Mesenchymal stem cell (in vitro differentiated cells and primary cell): ENCODE measurements at regions not wholly inside any gene's neighbourhood (a gene's known extent, or its start where the extent isn't known, plus 50 kb on each side); places are given as distances from the start of the nearest gene placed in this dataset.

Experiments
- DNase-seq: peaks from one replicate; pipeline ENCODE4 v3.0.0-alpha.2; 2013
- H2AFZ ChIP-seq: one replicate; pipeline ENCODE4 v1.6.1; 2013; ENCODE audit warnings: low read depth, mild to moderate bottlenecking, control low read depth, inconsistent platforms, low read length, moderate library complexity
- H2AK5ac ChIP-seq: 2 replicates; pipeline ENCODE4 v1.6.1; 2013; ENCODE audit warnings: low read length, moderate library complexity, mild to moderate bottlenecking, inconsistent platforms; ENCODE audit not compliant: severe bottlenecking
- H2BK120ac ChIP-seq: one replicate; pipeline ENCODE4 v1.6.1; 2013; ENCODE audit warnings: low read depth, mild to moderate bottlenecking, inconsistent platforms, low read length, moderate library complexity
- H2BK12ac ChIP-seq, 2 experiments: one replicate each; pipeline ENCODE4 v1.6.1; 2013; ENCODE audit warnings: inconsistent platforms in 2 of 2, low read length in 2 of 2, mild to moderate bottlenecking in 2 of 2, moderate library complexity in 2 of 2, control low read depth in 1 of 2
- H2BK15ac ChIP-seq: one replicate; pipeline ENCODE4 v1.6.1; 2013; ENCODE audit warnings: mild to moderate bottlenecking, low read depth, inconsistent platforms; ENCODE audit not compliant: poor library complexity, severe bottlenecking
- H2BK5ac ChIP-seq: 2 replicates; pipeline ENCODE4 v1.6.1; 2013; ENCODE audit warnings: low read depth, mild to moderate bottlenecking, low read length, control low read depth, inconsistent platforms; ENCODE audit not compliant: poor library complexity, severe bottlenecking
- H3K14ac ChIP-seq, 2 experiments: one replicate each; pipeline ENCODE4 v1.6.1; 2013; ENCODE audit warnings: inconsistent platforms in 2 of 2, low read length in 2 of 2, control low read depth in 1 of 2, mild to moderate bottlenecking in 1 of 2, moderate library complexity in 1 of 2
- H3K18ac ChIP-seq, 2 experiments: one replicate each; pipeline ENCODE4 v1.6.1; 2013; ENCODE audit warnings: inconsistent platforms in 2 of 2, low read length in 2 of 2, control low read depth in 1 of 2, low read depth in 1 of 2, mild to moderate bottlenecking in 1 of 2
- H3K23ac ChIP-seq, 2 experiments: one replicate each; pipeline ENCODE4 v1.6.1; 2013; ENCODE audit warnings: inconsistent platforms in 2 of 2, low read length in 2 of 2, mild to moderate bottlenecking in 2 of 2, moderate library complexity in 2 of 2, control low read depth in 1 of 2
- H3K27ac ChIP-seq: 2 replicates; pipeline ENCODE4 v1.5.1; 2013; ENCODE audit warnings: mild to moderate bottlenecking, moderate library complexity, low read length, control low read depth, inconsistent platforms; ENCODE audit not compliant: poor library complexity, severe bottlenecking
- H3K27me3 ChIP-seq, 2 experiments: 2 replicates each; pipeline versions ENCODE4 v1.6.1 to v1.7.0; 2013; ENCODE audit warnings: low read length in 2 of 2, mild to moderate bottlenecking in 2 of 2, moderate library complexity in 2 of 2, control low read depth in 1 of 2, inconsistent platforms in 1 of 2; ENCODE audit not compliant: control insufficient read depth in 1 of 2, insufficient read depth in 1 of 2
- H3K36me3 ChIP-seq, 2 experiments: 2 replicates each; pipeline versions ENCODE4 v1.6.1 to v1.7.0; 2013; ENCODE audit warnings: low read length in 2 of 2, control low read depth in 1 of 2, inconsistent platforms in 1 of 2, low read depth in 1 of 2, mild to moderate bottlenecking in 1 of 2; ENCODE audit not compliant: insufficient read depth in 2 of 2, control insufficient read depth in 1 of 2
- H3K4ac ChIP-seq, 2 experiments: one replicate each; pipeline ENCODE4 v1.6.1; 2013; ENCODE audit warnings: inconsistent platforms in 2 of 2, low read length in 2 of 2, mild to moderate bottlenecking in 2 of 2, moderate library complexity in 2 of 2, control low read depth in 1 of 2, low read depth in 1 of 2
- H3K4me1 ChIP-seq: 2 replicates; pipeline ENCODE4 v1.6.1; 2013; ENCODE audit warnings: low read depth, low read length, control low read depth; ENCODE audit not compliant: control insufficient read depth, insufficient read depth
- H3K4me2 ChIP-seq: 2 replicates; pipeline ENCODE4 v1.6.1; 2013; ENCODE audit warnings: low read length, mild to moderate bottlenecking, inconsistent platforms; ENCODE audit not compliant: poor library complexity, severe bottlenecking
- H3K4me3 ChIP-seq, 2 experiments: 2 replicates each; pipeline versions ENCODE4 v1.5.1 to v1.7.0; 2013; ENCODE audit warnings: low read length in 2 of 2, mild to moderate bottlenecking in 2 of 2, control low read depth in 1 of 2, low read depth in 1 of 2; ENCODE audit not compliant: insufficient read depth in 1 of 2
- H3K79me1 ChIP-seq: replicated peaks from 2 replicates; pipeline ENCODE4 v1.6.1; 2013; ENCODE audit warnings: mild to moderate bottlenecking, control low read depth, low read length, inconsistent platforms; ENCODE audit not compliant: poor library complexity, severe bottlenecking
- H3K9ac ChIP-seq: 2 replicates; pipeline ENCODE4 v1.7.0; 2013; ENCODE audit warnings: mild to moderate bottlenecking, low read length, moderate library complexity
- H3K9me3 ChIP-seq: 2 replicates; pipeline ENCODE4 v1.7.0; 2013; ENCODE audit warnings: mild to moderate bottlenecking, low read length; ENCODE audit not compliant: control insufficient read depth
- H4K8ac ChIP-seq: one replicate; pipeline ENCODE4 v1.6.1; 2013; ENCODE audit warnings: inconsistent platforms, mild to moderate bottlenecking, low read length, moderate library complexity
- H4K91ac ChIP-seq: one replicate; pipeline ENCODE4 v1.6.1; 2013; ENCODE audit warnings: mild to moderate bottlenecking, low read length, inconsistent platforms
- WGBS: methylation state at CpG from one replicate; pipeline ENCODE4 v1.1.7; 2013; ENCODE audit warnings: mixed read lengths; 5-methylcytosine and 5-hydroxymethylcytosine counted together

DNA sequence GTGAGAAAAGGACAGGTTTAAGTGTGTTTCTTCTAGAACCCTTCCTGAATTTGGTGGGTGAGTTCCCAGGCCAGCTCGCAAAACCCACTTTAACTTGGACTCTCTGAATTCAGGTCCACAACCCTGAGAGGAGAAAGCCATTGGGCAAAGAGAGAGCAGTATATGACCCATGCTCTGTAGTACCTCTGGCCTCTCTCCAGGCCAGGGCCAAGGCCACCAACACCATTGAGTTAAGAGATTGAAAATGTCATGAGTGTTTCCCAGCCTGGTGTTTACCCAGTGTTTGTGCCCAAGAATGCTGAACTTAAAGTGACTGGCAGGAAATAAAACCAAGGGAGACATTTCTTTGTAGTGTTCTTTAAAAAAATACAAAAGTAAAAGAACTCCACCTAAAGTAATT, 410.4 kb upstream of the CDH5 start:
- no peaks in the 10 kb centered on the region for H3K36me3 ChIP-seq
- DNase-seq, result no peak
- H2AFZ ChIP-seq, result no peak overlapping the region
- H3K4me2 ChIP-seq, result no peak overlapping the region
- H2BK12ac ChIP-seq, result no peak overlapping the region
- no peak overlapping the region for H3K4me3 ChIP-seq
- no peak overlapping the region for H4K8ac ChIP-seq
- no peaks in the 10 kb centered on the region for H3K27me3 ChIP-seq
- no peak overlapping the region for H3K27ac ChIP-seq
- H3K23ac ChIP-seq, result no peak overlapping the region
- no peak overlapping the region for H2BK120ac ChIP-seq
- H3K4ac ChIP-seq, result no peak overlapping the region
- H2BK5ac ChIP-seq, result no peak overlapping the region
- H3K18ac ChIP-seq, result no peak overlapping the region
- no peak overlapping the region for H3K14ac ChIP-seq
- no peaks in the 10 kb centered on the region for H3K4me1 ChIP-seq
- H2AK5ac ChIP-seq, result no peak overlapping the region
- H2BK15ac ChIP-seq, result no peak overlapping the region
- no peaks in the 10 kb centered on the region for H3K9me3 ChIP-seq
- H4K91ac ChIP-seq, result no peak overlapping the region
- H3K79me1 ChIP-seq, result no peaks in the 10 kb centered on the region
- WGBS, result 93% methylated on average over 1 of the region's 1 CpG
- no peak overlapping the region for H3K9ac ChIP-seq

DNA sequence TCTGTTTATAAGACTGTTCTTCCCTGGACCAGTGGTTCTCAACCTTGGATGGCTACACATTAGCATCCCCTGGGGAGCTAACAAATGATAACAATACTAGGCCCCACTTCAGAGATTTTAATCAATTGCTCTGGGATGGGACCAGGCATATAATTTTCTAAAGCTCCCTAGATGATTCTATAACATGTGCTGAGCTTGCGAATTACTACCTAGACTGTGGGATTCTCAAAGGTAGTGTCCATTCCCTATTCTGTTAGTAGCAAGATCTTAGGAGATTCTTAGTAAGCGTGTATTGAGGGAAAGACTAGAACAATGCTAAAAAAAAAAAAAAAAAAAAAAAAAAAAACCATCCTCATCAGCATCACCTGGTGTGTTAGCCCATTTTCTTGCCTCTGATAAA, 412.0 kb upstream of the CDH5 start:
- Histone ChIP-seq H3K9ac (no peak overlapping the region), H3K14ac (no peak overlapping the region), H4K91ac (no peak overlapping the region), H3K23ac (no peak overlapping the region), H2AK5ac (no peak overlapping the region), H2BK5ac (no peak overlapping the region), H2AFZ (no peak overlapping the region), H2BK12ac (no peak overlapping the region), H2BK15ac (no peak overlapping the region), H3K4ac (no peak overlapping the region), H3K9me3 (no peaks in the 10 kb centered on the region), H3K4me3 (no peak overlapping the region), H4K8ac (no peak overlapping the region), H3K36me3 (no peaks in the 10 kb centered on the region), H3K27me3 (no peaks in the 10 kb centered on the region), H2BK120ac (no peak overlapping the region), H3K4me1 (no peaks in the 10 kb centered on the region), H3K27ac (no peak overlapping the region), H3K79me1 (no peaks in the 10 kb centered on the region), H3K4me2 (no peak overlapping the region), H3K18ac (no peak overlapping the region)
- DNase-seq, result no peak
- WGBS, result 100% methylated on average over 1 of the region's 2 CpGs

- H4K8ac ChIP-seq, result no peak overlapping the region
- no peak overlapping the region for H2BK15ac ChIP-seq
- H4K91ac ChIP-seq, result no peak overlapping the region
- H2BK120ac ChIP-seq, result no peak overlapping the region
- no peak overlapping the region for H2AK5ac ChIP-seq
- WGBS, result 16% methylated on average over 3 of the region's 3 CpGs
- no peaks in the 10 kb centered on the region for H3K4me1 ChIP-seq
- H3K18ac ChIP-seq, result no peak overlapping the region
- no peak overlapping the region for H3K14ac ChIP-seq
- H3K79me1 ChIP-seq, result no peaks in the 10 kb centered on the region
- H3K27ac ChIP-seq, result no peak overlapping the region
- no peaks in the 10 kb centered on the region for H3K9me3 ChIP-seq
- H3K27me3 ChIP-seq, result no peaks in the 10 kb centered on the region
- no peak overlapping the region for H3K23ac ChIP-seq
- H3K4me3 ChIP-seq, result no peak overlapping the region
- no peak overlapping the region for H2AFZ ChIP-seq
- H3K9ac ChIP-seq, result no peak overlapping the region
- no peaks in the 10 kb centered on the region for H3K36me3 ChIP-seq
- peak; percentile 32 for DNase-seq
- no peak overlapping the region for H3K4me2 ChIP-seq
- no peak overlapping the region for H2BK12ac ChIP-seq
- no peak overlapping the region for H2BK5ac ChIP-seq
- no peak overlapping the region for H3K4ac ChIP-seq
Measured at GRCh38 chr16:65950211-65950610, 416.3 kb upstream of the CDH5 start.

DNA sequence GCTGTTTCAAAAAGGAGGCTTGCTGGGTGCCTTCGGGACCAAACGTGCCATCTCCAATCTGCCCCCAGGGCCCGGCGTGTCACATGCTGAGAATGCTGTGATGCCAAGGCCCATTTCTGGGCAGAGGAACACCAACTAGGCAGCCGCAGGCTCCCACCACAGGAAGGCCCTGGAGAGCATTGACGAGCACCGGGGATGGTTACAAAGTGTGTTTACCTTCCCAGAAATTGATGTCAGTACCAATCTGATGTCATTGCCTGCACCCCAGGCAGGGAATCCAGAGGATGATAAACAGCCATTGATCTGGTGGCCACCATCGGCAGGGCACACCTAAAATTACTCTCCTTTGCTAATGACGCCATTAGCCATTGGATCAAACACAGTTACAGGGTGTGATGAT, 418.1 kb upstream of the CDH5 start:
- Histone ChIP-seq H4K91ac (no peak overlapping the region), H2AK5ac (no peak overlapping the region), H2BK120ac (no peak overlapping the region), H3K79me1 (no peaks in the 10 kb centered on the region), H3K9me3 (no peaks in the 10 kb centered on the region), H3K4me2 (no peak overlapping the region), H3K27me3 (no peaks in the 10 kb centered on the region), H3K4me3 (no peak overlapping the region), H2BK15ac (no peak overlapping the region), H3K9ac (no peak overlapping the region), H3K27ac (no peak overlapping the region), H3K14ac (peak overlapping the region in 1 of 2 experiments; percentile 27), H3K4ac (no peak overlapping the region), H3K18ac (no peak overlapping the region), H4K8ac (no peak overlapping the region), H3K36me3 (no peaks in the 10 kb centered on the region), H2AFZ (no peak overlapping the region), H3K23ac (no peak overlapping the region), H3K4me1 (no peaks in the 10 kb centered on the region), H2BK12ac (no peak overlapping the region), H2BK5ac (no peak overlapping the region)
- WGBS, result 98% methylated on average over 9 of the region's 9 CpGs
- no peak for DNase-seq
